GM12873 (cell line): ENCODE measurements at regions not wholly inside any gene's neighbourhood (a gene's known extent, or its start where the extent isn't known, plus 50 kb on each side); places are given as distances from the start of the nearest gene placed in this dataset.

Experiments
- TF ChIP-seq, protein P1 (sequence below): IDR thresholded peaks from 2 replicates; pipeline ENCODE4 v1.5.1; 2012; ENCODE audit warnings: low read depth, mild to moderate bottlenecking, moderate library complexity, low read length, control low read depth; ENCODE audit not compliant: insufficient read depth; ENCODE audit errors: missing control alignments

DNA sequence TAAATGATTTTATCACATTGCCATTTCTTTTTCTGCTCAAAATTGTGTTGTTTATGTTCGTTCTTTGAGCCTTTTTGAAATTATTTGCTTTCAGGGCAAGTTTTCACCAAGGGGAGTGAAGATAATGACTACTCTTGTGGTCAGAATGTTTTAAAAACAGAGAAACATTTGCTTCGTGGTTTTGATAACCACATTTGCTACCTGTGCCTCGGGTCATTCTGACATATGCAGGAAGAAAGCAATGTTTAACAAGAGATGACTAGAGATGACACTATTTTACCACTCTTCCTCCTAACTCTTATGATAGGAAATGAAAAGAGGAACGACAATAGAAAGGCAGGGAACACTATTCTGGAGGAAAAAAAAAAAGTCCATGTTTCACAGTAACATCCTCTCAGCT, 1496.5 kb upstream of the GOT2 start:
- TF ChIP-seq, protein P1, sequence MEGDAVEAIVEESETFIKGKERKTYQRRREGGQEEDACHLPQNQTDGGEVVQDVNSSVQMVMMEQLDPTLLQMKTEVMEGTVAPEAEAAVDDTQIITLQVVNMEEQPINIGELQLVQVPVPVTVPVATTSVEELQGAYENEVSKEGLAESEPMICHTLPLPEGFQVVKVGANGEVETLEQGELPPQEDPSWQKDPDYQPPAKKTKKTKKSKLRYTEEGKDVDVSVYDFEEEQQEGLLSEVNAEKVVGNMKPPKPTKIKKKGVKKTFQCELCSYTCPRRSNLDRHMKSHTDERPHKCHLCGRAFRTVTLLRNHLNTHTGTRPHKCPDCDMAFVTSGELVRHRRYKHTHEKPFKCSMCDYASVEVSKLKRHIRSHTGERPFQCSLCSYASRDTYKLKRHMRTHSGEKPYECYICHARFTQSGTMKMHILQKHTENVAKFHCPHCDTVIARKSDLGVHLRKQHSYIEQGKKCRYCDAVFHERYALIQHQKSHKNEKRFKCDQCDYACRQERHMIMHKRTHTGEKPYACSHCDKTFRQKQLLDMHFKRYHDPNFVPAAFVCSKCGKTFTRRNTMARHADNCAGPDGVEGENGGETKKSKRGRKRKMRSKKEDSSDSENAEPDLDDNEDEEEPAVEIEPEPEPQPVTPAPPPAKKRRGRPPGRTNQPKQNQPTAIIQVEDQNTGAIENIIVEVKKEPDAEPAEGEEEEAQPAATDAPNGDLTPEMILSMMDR = no peak

DNA sequence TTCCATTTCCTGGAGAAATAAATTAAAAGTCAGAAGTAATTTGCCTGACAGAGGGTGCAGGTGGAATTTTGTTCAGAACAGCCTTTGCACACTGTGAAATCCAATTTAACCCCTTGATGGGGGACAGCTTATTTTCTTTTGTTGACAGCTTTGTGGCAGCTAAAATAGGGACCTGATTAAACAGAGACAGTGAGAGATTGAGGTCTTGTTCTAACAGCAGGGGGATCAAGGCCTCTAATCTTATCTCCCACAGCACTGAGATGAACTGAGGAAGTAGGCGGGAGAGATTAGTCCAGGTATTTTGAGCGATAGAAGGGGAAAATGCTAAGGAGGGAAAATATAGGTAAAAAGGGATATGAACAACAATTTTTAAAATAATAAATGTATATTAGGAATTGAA, 1491.4 kb upstream of the GOT2 start:
- TF ChIP-seq, protein P1 = no peak

DNA sequence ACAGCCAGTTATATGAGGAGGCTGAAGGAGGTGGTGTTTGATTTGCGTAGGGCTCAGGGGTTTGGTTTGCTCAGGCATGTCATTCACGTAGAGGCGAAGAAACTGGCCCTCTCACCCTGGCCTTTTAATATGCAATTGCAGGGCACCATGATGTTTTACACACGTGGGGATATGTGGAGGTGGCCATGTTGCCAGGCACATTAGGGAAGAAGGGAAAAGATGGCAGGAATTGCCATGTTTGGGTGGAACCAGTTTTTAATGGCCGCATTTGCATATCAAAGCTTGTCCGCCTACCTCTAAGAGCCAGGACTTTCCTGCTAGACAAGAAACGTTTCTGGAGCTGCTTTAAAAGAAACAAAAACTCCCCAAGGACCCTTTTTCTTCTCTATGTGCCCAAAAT, 1483.7 kb upstream of the GOT2 start:
- TF ChIP-seq, protein P1 = no peak

DNA sequence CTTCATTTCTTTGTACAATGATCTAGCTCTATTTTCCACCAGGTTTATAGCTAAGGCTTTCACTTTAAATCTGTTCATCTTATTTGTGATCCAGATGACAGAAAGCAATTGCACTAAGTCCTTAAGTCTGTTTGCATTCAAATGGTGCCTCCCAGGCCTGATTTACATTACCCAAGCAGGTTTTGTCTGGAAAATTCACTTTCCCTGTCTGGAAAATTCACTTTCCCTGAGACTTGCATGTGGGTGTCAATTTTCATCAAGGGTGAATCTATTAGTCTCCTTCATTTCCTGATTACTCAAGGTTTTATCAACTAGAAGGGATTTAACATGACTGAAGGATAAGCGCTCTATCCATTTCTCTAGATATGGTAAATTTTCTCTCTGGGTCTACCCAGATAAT, 1480.2 kb upstream of the GOT2 start:
- TF ChIP-seq, protein P1 = no peak

DNA sequence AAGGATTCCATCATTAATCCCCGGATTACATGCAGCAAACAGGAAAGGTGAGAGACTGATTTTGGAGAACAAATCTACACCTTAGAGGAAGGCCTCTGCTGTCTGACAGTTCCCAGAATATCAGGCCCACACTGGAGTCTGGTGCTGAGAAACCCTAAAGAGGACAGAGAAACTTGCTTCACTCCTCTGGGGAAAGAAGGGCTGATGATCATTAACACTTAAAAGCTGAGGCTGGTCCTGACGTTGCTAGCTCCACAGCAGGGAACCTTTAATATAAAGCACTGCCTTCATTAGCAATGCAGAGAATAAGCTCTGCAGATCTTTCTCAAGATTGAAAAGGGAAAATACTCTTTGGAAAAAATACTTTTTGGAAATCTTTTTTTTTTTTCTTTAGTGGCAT, 1472.4 kb upstream of the GOT2 start:
- TF ChIP-seq, protein P1 = no peak

DNA sequence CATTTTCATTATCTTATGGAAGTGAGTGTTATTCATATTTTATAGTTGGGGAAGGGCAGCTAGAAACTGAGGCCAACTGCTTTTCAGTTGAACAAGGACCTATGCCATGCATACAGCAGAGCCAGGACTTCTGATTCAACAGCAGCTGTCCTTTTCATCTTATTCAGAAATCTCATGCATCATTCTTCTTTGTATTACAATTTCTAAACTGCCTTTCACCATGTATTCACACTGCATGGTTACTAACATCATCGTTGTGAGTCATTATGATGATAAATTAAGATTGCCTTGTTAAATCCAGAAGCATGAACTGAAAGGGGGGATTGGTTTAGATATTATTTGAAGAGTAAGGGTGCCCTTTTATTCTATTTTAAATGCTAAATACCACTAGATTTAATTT, 1470.1 kb upstream of the GOT2 start:
- TF ChIP-seq, protein P1 = no peak

DNA sequence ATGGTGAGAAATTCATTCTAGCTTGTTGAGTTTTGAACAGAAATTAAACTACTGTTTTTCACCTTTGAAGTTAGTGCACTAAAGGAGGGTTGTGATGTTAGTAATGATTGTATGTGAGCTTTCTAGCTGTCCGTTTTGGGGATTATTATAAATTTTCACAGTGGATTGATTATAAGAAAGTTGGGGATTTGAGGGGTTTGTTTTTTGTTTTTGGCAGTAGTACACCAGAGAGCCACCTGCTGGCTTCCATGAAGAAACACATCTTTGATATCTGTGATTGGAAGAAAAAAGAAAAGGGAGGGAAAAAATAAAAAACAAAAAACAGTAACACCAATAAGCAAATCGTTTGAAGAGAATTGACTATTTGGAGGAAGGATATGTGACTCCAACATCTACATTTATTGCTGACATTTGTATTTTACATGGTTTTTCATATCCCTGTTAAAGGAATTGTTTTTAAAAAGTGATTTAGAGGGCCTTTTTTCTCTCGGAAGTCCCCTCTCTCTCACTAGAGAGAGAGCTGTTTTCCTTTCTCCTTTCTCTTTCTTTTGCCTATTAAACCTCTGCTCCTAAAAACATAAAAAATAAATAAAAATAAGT, 1469.5 kb upstream of the GOT2 start:
- TF ChIP-seq, protein P1 = no peak

DNA sequence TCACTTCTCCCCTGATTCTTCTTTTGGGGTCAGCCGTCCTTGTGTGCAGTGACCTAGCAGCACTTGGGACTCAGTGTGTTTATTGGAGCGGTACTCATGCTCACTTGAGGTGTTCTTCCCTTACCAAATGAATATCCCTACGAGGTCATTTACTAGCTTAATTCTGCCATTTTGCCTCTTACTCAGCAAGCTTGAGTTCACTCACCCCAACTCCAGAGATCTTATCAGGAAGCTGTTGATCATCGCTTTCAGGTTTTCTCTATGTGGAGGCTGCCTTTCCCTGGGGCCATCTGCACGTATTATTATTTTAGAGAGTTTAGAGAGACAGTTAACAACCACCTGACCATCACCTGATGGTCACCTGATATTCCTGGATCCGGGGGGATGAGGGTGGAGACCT, 1466.0 kb upstream of the GOT2 start:
- TF ChIP-seq, protein P1 = no peak
